ENCODE measurements at regions not wholly inside any gene's neighbourhood (a gene's known extent, or its start where the extent isn't known, plus 50 kb on each side); places are given as distances from the start of the nearest gene placed in this dataset.

DNA sequence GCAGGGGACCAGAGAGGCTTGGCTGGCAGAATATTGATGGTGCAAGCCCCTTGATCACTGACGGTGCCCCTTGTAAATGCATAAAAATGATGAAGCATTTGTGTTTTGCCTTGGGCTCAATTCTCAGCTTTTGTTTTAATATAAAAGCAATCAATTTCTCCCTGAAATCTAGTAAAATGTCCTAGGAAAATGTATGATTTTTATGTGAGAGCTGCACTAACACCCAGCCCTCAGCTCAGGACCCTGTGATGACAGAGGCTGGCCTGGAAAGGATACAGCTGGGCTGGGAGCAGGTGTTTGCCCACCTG, 84.7 kb upstream of the PHACTR3 start:
- DNase-seq (ENCODE audit: low spot score), result no peak
- intact Hi-C loops (cut with DNase I), result no loop called here

GRCh38 chr20:59520814-59521213, 83.5 kb upstream of the PHACTR3 start:
- no peak for DNase-seq (ENCODE audit: low spot score)
- intact Hi-C loops (cut with DNase I), result no loop called here

DNA sequence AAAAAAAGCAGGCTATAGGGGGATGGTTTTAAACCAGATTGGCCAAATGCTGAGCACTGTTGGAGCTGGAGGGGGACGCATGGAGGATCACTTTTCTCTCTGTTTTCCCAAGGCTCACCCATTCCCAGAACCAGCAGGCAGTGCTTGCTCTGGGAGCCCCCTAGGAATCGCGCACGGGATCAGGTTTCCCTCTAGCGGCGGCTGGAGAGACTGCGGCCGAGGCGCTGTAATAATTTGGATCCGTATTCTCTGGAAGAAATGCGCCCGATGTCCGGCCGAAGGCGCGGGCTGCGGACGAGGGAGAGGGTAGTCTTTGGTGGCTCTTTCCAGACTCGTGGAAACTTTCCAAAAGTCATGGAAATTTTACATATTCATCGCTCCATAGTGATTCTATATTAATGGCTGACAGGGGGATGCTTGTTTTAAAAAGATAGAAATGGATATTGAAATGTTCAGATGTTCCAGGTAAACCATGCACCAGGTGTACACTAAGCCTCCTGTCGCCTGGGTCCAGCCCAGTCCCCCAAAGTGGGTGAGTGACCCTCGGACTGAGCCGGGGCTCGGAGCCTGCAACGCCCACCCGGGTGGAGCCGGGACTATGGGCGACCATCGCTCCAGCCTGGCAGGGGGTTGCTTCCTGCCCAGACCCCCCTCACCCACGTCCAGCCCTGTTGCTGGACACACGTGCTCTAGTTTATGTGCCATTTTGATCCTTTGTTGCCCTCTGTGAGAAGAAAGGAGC, 78.7 kb upstream of the PHACTR3 start:
- intact Hi-C loops (cut with DNase I), result no loop called here
- no peak for DNase-seq (ENCODE audit: low spot score)

- intact Hi-C loops (cut with DNase I), result no loop called here
- no peak for DNase-seq (ENCODE audit: low spot score)
Observed at GRCh38 chr20:59526242-59527225, 77.8 kb upstream of the PHACTR3 start.

DNA sequence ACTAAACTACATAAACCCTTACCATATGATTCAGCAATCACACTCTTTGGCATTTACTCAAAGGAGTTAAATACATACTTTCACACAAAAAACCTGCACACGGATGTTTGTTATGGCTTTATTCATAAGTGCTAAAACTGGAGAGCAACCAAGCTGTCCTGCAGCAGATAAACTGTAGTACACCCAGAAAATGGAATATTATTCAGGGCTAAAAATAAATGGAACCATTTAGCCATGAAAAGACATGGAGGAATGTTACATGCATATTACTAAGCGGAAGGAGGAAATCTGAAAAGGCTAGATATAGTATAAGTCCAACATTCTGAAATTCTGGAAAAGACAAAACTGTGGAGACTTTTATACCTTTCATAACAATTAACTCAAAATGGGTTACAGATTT, 73.6 kb upstream of the PHACTR3 start:
- no peak for DNase-seq (ENCODE audit: low spot score)

DNA sequence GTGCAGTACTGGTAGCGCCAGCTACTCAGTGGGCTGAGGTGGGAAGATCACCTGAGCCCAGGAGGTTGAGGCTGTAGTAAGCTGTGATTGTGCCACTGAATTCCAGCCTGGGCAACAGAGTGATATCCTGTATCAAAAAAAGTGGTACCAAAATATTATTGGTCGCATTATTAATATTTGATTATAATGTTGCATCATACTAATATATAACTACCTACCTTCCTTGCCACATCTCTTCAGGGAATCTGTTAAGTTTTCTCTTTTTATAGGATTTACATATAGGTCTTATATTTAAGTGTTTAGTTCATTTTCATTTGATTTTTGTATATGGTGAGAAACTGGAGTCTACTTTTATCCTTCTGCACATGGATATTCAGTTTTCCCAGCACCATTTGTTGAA, 66.3 kb upstream of the PHACTR3 start:
- intact Hi-C loops (cut with DNase I), result no loop called here
- DNase-seq (ENCODE audit: low spot score), result no peak

More for the DNA sequence above, 73.6 kb upstream of the PHACTR3 start:
- intact Hi-C loops (cut with DNase I), result no loop called here

DNA sequence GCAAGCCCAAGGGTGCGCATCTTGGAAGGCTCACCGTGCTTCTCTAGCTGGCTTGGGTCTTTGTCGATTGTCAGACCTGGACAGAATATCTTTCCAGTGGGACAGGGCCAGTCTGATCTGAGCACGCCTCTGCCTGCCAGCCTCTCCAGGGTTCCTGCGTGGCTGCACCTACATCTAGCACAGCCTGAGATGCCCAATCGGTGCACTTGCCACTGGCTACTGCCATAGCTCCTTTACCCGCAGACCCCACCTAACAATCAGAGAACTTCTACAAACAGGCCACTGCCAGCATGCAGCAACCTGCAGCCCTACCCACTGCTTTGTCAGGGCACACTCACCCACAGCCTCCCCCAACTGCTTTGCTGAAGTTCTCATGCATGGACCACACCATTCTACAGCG, 56.7 kb upstream of the PHACTR3 start:
- intact Hi-C loops (cut with DNase I), result no loop called here
- no peak for DNase-seq (ENCODE audit: low spot score)

Measured in cardiac septum (tissue), 1 donor.